Liver (tissue), 8 donors: ENCODE measurements at regions not wholly inside any gene's neighbourhood (a gene's known extent, or its start where the extent isn't known, plus 50 kb on each side); places are given as distances from the start of the nearest gene placed in this dataset.

Source experiments
- DNase-seq: peaks from one replicate; pipeline ENCODE4 v3.0.0-alpha.2; 2017; ENCODE audit warnings: low spot score
- H3K27ac ChIP-seq, 2 donors: one replicate each; pipeline ENCODE4 v1.7.0; 2013; ENCODE audit warnings: inconsistent platforms in 2 of 2, low read length in 2 of 2, control low read depth in 1 of 2, low read depth in 1 of 2, mild to moderate bottlenecking in 1 of 2
- H3K27me3 ChIP-seq, 4 donors: one replicate each; pipeline versions ENCODE4 v1.6.1 to v1.7.0; 2013; ENCODE audit warnings: low read length in 3 of 4, inconsistent platforms in 1 of 4, mild to moderate bottlenecking in 1 of 4, moderate library complexity in 1 of 4; ENCODE audit not compliant: control insufficient read depth in 4 of 4, insufficient read depth in 4 of 4
- H3K36me3 ChIP-seq, 4 donors: one replicate each; pipeline versions ENCODE4 v1.6.1 to v1.7.0; 2013; ENCODE audit warnings: low read length in 3 of 4, mild to moderate bottlenecking in 3 of 4, low read depth in 1 of 4, moderate library complexity in 1 of 4; ENCODE audit not compliant: control insufficient read depth in 4 of 4, insufficient read depth in 3 of 4
- H3K4me1 ChIP-seq, 4 donors: one replicate each; pipeline versions ENCODE4 v1.6.1 to v1.7.0; 2013; ENCODE audit warnings: low read length in 3 of 4, mild to moderate bottlenecking in 3 of 4, moderate library complexity in 1 of 4; ENCODE audit not compliant: control insufficient read depth in 4 of 4, insufficient read depth in 4 of 4
- H3K4me3 ChIP-seq, 3 donors: one replicate each; pipeline versions ENCODE4 v1.6.1 to v1.7.0; 2013; ENCODE audit warnings: low read length in 3 of 3, control low read depth in 1 of 3, low read depth in 1 of 3, mild to moderate bottlenecking in 1 of 3
- H3K9ac ChIP-seq, 2 donors: one replicate each; pipeline ENCODE4 v1.7.0; 2013; ENCODE audit warnings: low read length in 2 of 2, mild to moderate bottlenecking in 2 of 2, moderate library complexity in 2 of 2, control low read depth in 1 of 2, low read depth in 1 of 2
- H3K9me3 ChIP-seq, 4 donors: one replicate each; pipeline versions ENCODE4 v1.6.1 to v1.7.0; 2013; ENCODE audit warnings: low read length in 3 of 4; ENCODE audit not compliant: control insufficient read depth in 4 of 4
- ATF3 ChIP-seq: IDR thresholded peaks from 2 replicates; pipeline ENCODE4 v1.6.1; 2016; ENCODE audit warnings: antibody characterized with exemption
- EGR1 ChIP-seq, 2 donors: IDR thresholded peaks; 2 replicates each; pipeline ENCODE4 v1.6.1; 2016 to 2018; ENCODE audit warnings: antibody characterized with exemption in 2 of 2, low read depth in 2 of 2
- FOXA1 ChIP-seq: IDR thresholded peaks from 2 replicates; pipeline ENCODE4 v1.6.1; 2016; ENCODE audit warnings: antibody characterized with exemption
- FOXA2 ChIP-seq: IDR thresholded peaks from 2 replicates; pipeline ENCODE4 v1.6.1; 2016; ENCODE audit warnings: antibody characterized with exemption
- GABPA ChIP-seq, 2 donors: IDR thresholded peaks in 1 of 2; conservative IDR thresholded peaks in 1 of 2; 2 replicates each; pipeline ENCODE4 v1.6.1; 2016; ENCODE audit warnings: antibody characterized with exemption in 2 of 2, mild to moderate bottlenecking in 1 of 2, moderate library complexity in 1 of 2
- HNF4A ChIP-seq, 2 donors: conservative IDR thresholded peaks; 2 replicates each; pipeline ENCODE4 v1.6.1; 2016; ENCODE audit warnings: antibody characterized with exemption in 2 of 2, mild to moderate bottlenecking in 2 of 2
- HNF4G ChIP-seq: IDR thresholded peaks from 2 replicates; pipeline ENCODE4 v1.6.1; 2016; ENCODE audit warnings: antibody characterized with exemption
- JUND ChIP-seq, 2 donors: IDR thresholded peaks; 2 replicates each; pipeline ENCODE4 v1.6.1; 2016; ENCODE audit warnings: antibody characterized with exemption in 2 of 2
- NR2F2 ChIP-seq: IDR thresholded peaks from 2 replicates; pipeline ENCODE4 v1.6.1; 2016; ENCODE audit warnings: antibody characterized with exemption
- RAD21 ChIP-seq, 2 donors: IDR thresholded peaks; 2 replicates each; pipeline ENCODE4 v1.6.1; 2016; ENCODE audit warnings: antibody characterized with exemption in 2 of 2, mild to moderate bottlenecking in 2 of 2
- REST ChIP-seq: IDR thresholded peaks from 2 replicates; pipeline ENCODE4 v1.6.1; 2016; ENCODE audit warnings: antibody characterized with exemption, mild to moderate bottlenecking
- RXRA ChIP-seq, 2 donors: IDR thresholded peaks; 2 replicates each; pipeline ENCODE4 v1.6.1; 2017 to 2018; ENCODE audit warnings: antibody characterized with exemption in 2 of 2, mild to moderate bottlenecking in 1 of 2
- SP1 ChIP-seq: IDR thresholded peaks from 2 replicates; pipeline ENCODE4 v1.6.1; 2018; ENCODE audit warnings: antibody characterized with exemption, mild to moderate bottlenecking
- TAF1 ChIP-seq: conservative IDR thresholded peaks from 2 replicates; pipeline ENCODE4 v1.6.1; 2016; ENCODE audit warnings: antibody characterized with exemption, mild to moderate bottlenecking
- YY1 ChIP-seq: IDR thresholded peaks from 2 replicates; pipeline ENCODE4 v1.6.1; 2016; ENCODE audit warnings: antibody characterized with exemption, mild to moderate bottlenecking
- ZBTB33 ChIP-seq: IDR thresholded peaks from 2 replicates; pipeline ENCODE4 v1.6.1; 2016; ENCODE audit warnings: antibody characterized with exemption
- WGBS: extraction: QIAGEN DNeasy Blood & Tissue Kit; methylation state at CpG from one replicate; pipeline ENCODE4 v1.1.7; 2013; 5-methylcytosine and 5-hydroxymethylcytosine counted together
- TF ChIP-seq, protein P1 (sequence below): IDR thresholded peaks from 2 replicates; pipeline ENCODE4 v1.6.1; 2016; ENCODE audit warnings: antibody characterized with exemption
- TF ChIP-seq, protein P2 (sequence below): fragments of 150-350 bp; IDR thresholded peaks from 2 replicates; pipeline ENCODE4 v1.5.1; 2017; ENCODE audit warnings: improper control_type of control experiment, low read depth, low read length; ENCODE audit not compliant: missing input control
- donor health status: healthy.
- donor health status: healthy.
- donor health status: healthy.
- donor health status: healthy.
- donor health status: healthy.

- H3K36me3 ChIP-seq = no peaks in the 10 kb centered on the region
- 63% methylated on average over 5 of the region's 5 CpGs for WGBS
- no peak for DNase-seq
- no peaks in the 10 kb centered on the region for H3K4me1 ChIP-seq
- H3K27me3 ChIP-seq = no peaks in the 10 kb centered on the region
- TF ChIP-seq SP1 = no peak
- no peak for TF ChIP-seq NR2F2
- no peak for TF ChIP-seq RXRA (IDR thresholded peaks at IDR 0.05)
- no peak for TF ChIP-seq JUND (IDR thresholded peaks at IDR 0.05)
- TF ChIP-seq ATF3 = no peak
- peaks cover 0 to 3% (median 2%) of the 10 kb centered on the region in 4 donors for H3K9me3 ChIP-seq
- H3K9ac ChIP-seq = no peak overlapping the region
- no peak overlapping the region for H3K4me3 ChIP-seq
- no peak overlapping the region for H3K27ac ChIP-seq
These were observed 199.3 kb upstream of the ZC3H12A start for GRCh38 chr1:37274938-37275631.

DNA sequence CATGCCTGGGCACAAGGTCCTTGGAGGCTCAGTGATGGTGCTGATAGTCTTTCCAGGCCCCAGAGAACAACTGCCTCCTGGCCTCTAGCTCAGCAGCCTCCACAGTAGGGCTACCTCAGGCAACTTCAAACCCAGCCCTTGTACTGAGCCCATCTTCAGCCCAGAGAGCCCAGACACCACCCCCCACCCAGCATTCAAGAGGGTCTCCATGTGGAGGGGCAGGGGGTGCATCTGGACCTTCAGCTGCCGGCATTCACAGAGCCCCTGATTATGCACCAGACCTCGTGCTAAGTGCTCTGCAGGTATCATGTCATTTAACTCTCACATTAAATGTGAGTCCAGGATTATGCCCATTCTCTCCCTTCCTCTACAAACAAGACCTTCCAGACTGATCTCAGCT lies 197.0 kb upstream of the ZC3H12A start:
- no peak overlapping the region for H3K9ac ChIP-seq
- no peak overlapping the region for H3K4me3 ChIP-seq
- no peak for DNase-seq
- TF ChIP-seq HNF4A (conservative IDR thresholded peaks at IDR 0.05) (no peak), SP1 (no peak), RXRA (IDR thresholded peaks at IDR 0.05) (no peak), RAD21 (IDR thresholded peaks at IDR 0.05) (no peak), HNF4G (no peak), REST (no peak), YY1 (no peak), ZBTB33 (no peak), TAF1 (no peak), FOXA1 (no peak), EGR1 (IDR thresholded peaks at IDR 0.05; ENCODE audit: low read depth in 2 of 2) (no peak), NR2F2 (no peak), FOXA2 (no peak), JUND (IDR thresholded peaks at IDR 0.05) (no peak), ATF3 (no peak), GABPA (IDR thresholded peaks at IDR 0.05 in 1 of 2, conservative IDR thresholded peaks at IDR 0.05 in 1 of 2) (no peak)
- TF ChIP-seq, protein P1, sequence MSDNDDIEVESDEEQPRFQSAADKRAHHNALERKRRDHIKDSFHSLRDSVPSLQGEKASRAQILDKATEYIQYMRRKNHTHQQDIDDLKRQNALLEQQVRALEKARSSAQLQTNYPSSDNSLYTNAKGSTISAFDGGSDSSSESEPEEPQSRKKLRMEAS = no peak
- TF ChIP-seq, protein P2, sequence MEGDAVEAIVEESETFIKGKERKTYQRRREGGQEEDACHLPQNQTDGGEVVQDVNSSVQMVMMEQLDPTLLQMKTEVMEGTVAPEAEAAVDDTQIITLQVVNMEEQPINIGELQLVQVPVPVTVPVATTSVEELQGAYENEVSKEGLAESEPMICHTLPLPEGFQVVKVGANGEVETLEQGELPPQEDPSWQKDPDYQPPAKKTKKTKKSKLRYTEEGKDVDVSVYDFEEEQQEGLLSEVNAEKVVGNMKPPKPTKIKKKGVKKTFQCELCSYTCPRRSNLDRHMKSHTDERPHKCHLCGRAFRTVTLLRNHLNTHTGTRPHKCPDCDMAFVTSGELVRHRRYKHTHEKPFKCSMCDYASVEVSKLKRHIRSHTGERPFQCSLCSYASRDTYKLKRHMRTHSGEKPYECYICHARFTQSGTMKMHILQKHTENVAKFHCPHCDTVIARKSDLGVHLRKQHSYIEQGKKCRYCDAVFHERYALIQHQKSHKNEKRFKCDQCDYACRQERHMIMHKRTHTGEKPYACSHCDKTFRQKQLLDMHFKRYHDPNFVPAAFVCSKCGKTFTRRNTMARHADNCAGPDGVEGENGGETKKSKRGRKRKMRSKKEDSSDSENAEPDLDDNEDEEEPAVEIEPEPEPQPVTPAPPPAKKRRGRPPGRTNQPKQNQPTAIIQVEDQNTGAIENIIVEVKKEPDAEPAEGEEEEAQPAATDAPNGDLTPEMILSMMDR = no peak
- no peak overlapping the region for H3K27ac ChIP-seq
- H3K36me3 ChIP-seq = no peaks in the 10 kb centered on the region
- H3K4me1 ChIP-seq = no peaks in the 10 kb centered on the region
- WGBS = 73% methylated on average over 2 of the region's 2 CpGs
- no peaks in the 10 kb centered on the region for H3K27me3 ChIP-seq
- peaks cover 0 to 8% (median 4%) of the 10 kb centered on the region in 4 donors for H3K9me3 ChIP-seq
